GM19351 (cell line): ENCODE measurements at regions not wholly inside any gene's neighbourhood (a gene's known extent, or its start where the extent isn't known, plus 50 kb on each side); places are given as distances from the start of the nearest gene placed in this dataset.

ENCODE experiments used
- ATAC-seq: cut with Tn5 transposase; IDR thresholded peaks from one replicate; pipeline ENCODE4 v1.9.1; 2021; ENCODE audit warnings: mild to moderate bottlenecking, moderate library complexity; ENCODE audit not compliant: unreplicated experiment

DNA sequence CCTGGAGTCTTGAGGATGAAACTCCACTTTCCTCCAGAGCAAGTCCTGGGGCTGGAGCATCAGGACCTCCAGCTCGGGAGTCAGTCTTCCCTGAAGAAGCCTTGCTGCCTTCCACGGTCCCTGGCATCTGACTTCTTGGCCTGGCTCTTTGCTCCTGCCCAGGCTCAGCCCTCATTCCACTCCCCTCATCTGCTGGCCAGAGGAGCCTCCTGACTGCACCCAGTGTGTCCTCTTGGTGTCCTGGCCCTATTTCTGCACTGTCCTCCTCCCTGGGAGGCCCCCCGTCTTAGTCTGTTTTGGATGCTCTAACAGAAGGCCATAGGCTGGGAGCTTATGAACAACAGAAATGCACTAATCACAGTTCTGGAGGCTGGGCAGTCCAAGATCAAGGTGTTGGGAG, 231.5 kb downstream of the LOXHD1 start:
- no peak for ATAC-seq

DNA sequence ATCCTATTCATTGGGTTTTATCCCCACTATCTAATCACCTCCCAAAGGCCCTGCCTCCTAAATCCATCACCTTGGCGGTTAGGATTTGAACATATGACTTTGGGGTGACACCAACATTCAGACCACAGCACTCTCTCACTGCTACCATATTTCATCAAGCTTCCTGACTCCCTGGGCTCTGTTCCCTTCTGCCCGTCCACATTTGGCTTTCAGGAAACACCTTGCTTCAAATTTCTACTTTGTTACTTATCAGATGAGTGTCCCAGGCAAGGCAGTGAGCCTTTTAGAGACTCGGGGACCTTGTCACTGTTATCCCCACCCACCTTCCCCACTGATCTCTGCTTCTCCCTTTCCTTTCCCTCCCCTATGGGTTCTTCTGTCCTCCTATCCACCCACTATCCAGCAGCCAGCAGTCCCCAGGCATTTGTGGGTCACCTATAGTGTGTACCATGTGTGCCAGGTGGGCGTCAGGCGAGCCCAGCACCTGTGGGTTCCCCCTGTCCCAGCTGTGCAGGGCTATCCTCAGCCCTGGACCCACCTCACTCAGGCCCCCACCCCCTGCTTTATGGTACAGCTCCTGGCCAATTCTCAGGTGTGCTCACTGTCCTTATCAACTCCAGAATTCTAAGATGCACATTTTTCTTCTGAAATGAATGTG, 230.9 kb downstream of the LOXHD1 start:
- no peak for ATAC-seq

DNA sequence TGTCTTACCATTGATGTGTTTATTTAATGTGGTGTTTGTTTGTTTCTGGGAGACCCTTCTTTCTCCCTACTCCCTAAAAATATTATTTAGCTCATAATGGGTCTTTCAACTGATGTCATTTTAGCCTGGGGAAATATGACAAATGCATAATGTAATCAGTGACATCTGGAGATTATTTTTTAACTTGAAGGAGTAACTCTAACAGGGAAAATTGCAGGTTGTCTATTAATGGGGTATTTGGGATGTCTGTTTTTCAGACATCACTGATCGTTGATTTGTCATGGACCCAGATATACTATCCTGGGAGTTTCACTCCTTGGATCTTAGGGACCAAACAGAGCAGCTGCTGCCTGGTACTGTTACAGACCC, 230.4 kb downstream of the LOXHD1 start:
- ATAC-seq = no peak
